Neutrophil (primary cell): ENCODE measurements at regions not wholly inside any gene's neighbourhood (a gene's known extent, or its start where the extent isn't known, plus 50 kb on each side); places are given as distances from the start of the nearest gene placed in this dataset.

Source experiments
- H3K27ac ChIP-seq: fragments of 200-600 bp; sonication (generic); 2 replicates; pipeline ENCODE4 v1.5.1; 2016; ENCODE audit warnings: mild to moderate bottlenecking, moderate library complexity
- H3K27me3 ChIP-seq: fragments of 200-600 bp; sonication (generic); 2 replicates; pipeline ENCODE4 v1.6.0; 2016; ENCODE audit warnings: mild to moderate bottlenecking
- H3K36me3 ChIP-seq: fragments of 200-600 bp; sonication (generic); 2 replicates; pipeline ENCODE4 v1.5.1; 2017
- H3K4me1 ChIP-seq, 2 experiments: fragments of 200-600 bp in 1 of 2; sonication (generic) in 1 of 2; 1 replicate in 1 of 2; 2 replicates in 1 of 2; pipeline versions ENCODE4 v1.5.1 to v1.6.1; 2013 to 2016; ENCODE audit warnings: low read depth in 1 of 2, low read length in 1 of 2, mild to moderate bottlenecking in 1 of 2, moderate library complexity in 1 of 2; ENCODE audit not compliant: control insufficient read depth in 1 of 2, insufficient read depth in 1 of 2
- H3K4me3 ChIP-seq, 2 experiments: fragments of 200-600 bp in 1 of 2; sonication (generic) in 1 of 2; 1 replicate in 1 of 2; 2 replicates in 1 of 2; pipeline ENCODE4 v1.5.1; 2013 to 2016; ENCODE audit warnings: low read depth in 1 of 2, low read length in 1 of 2, mild to moderate bottlenecking in 1 of 2, moderate library complexity in 1 of 2
- H3K9me3 ChIP-seq: fragments of 200-600 bp; sonication (generic); 2 replicates; pipeline ENCODE4 v1.5.1; 2016
- CTCF ChIP-seq: fragments of 200-600 bp; sonication (generic); IDR thresholded peaks from 2 replicates; pipeline ENCODE4 v1.5.1; 2016; ENCODE audit warnings: antibody characterized with exemption

DNA sequence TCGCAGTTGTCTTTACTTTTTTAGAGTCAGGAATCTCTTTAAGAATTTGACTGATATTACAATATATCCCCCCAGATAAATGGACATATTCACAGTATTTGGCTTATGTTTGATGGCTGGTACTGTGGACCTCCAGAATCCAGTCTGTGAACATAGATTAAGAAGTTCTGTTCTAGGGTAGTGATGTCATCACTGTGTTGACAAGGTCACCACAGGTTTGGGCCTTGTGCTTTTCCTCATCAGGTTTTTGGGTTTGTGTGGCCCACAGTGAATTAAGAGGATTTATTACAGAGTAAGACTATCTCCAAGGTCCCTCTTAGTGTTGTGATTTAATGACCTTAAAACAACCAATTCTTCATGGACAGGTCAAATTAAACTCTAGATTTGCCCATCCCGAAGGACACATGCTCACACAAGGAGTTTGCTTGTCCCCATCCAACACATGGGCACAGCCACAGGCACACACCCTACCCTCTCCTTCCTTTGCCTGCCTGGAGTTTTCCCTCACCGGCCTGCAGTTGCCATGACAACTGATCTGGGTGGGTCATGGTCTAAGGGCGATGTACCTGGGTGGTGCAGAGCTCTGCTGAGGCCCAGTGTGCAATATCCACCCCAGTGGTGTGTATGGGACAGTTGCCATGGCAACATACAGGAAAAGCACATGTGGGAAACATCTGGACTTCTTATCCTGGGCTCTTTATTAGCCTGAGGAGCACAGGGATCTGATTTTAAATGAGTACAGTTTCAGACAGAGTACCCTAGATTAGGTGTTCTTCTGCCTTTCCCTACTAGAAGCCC is 98.6 kb downstream of the NAV1 start:
- Histone ChIP-seq H3K36me3 (no peaks in the 10 kb centered on the region), H3K4me1 (no peaks in the 10 kb centered on the region), H3K9me3 (no peaks in the 10 kb centered on the region), H3K27ac (no peak overlapping the region), H3K4me3 (no peak overlapping the region), H3K27me3 (no peaks in the 10 kb centered on the region)
- no peak for TF ChIP-seq CTCF

GRCh38 chr1:201639391-201639790 is 100.5 kb downstream of the NAV1 start:
- H3K27me3 ChIP-seq: no peaks in the 10 kb centered on the region
- H3K4me1 ChIP-seq: no peaks in the 10 kb centered on the region
- no peak overlapping the region for H3K27ac ChIP-seq
- H3K36me3 ChIP-seq: no peaks in the 10 kb centered on the region
- no peak for TF ChIP-seq CTCF
- no peaks in the 10 kb centered on the region for H3K9me3 ChIP-seq
- H3K4me3 ChIP-seq: no peak overlapping the region

- H3K4me3 ChIP-seq: no peak overlapping the region
- no peaks in the 10 kb centered on the region for H3K36me3 ChIP-seq
- H3K27ac ChIP-seq: no peak overlapping the region
- no peaks in the 10 kb centered on the region for H3K27me3 ChIP-seq
- no peaks in the 10 kb centered on the region for H3K9me3 ChIP-seq
- H3K4me1 ChIP-seq: no peaks in the 10 kb centered on the region
- no peak for TF ChIP-seq CTCF
Measured at GRCh38 chr1:201639826-201640225, 100.9 kb downstream of the NAV1 start.

DNA sequence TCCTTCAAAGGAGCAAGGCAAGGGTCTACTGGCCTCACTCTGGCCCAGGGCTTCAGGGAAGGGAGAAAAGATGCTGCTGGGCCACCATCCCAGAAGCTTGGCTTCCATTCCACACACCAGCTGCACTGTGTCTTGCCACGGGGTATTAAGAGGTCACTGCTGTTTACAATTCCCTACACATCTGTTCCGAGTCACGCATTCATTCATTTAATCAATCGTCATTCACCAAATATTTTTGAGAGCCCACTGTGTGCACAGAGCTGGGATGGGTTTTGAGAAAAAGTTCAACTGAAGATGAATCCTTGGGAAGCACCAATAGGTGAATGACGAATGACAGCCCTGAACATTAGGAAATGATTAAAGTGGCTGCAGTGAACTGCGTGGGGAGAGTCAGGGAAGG is 101.7 kb downstream of the NAV1 start:
- H3K9me3 ChIP-seq: no peaks in the 10 kb centered on the region
- H3K4me3 ChIP-seq: no peak overlapping the region
- no peaks in the 10 kb centered on the region for H3K4me1 ChIP-seq
- no peak for TF ChIP-seq CTCF
- H3K27me3 ChIP-seq: peaks cover under 1% of the 10 kb centered on the region
- H3K27ac ChIP-seq: no peak overlapping the region
- no peaks in the 10 kb centered on the region for H3K36me3 ChIP-seq

GRCh38 chr1:201641524-201642253 is 102.8 kb downstream of the NAV1 start:
- H3K27ac ChIP-seq: no peak overlapping the region
- H3K4me1 ChIP-seq: no peaks in the 10 kb centered on the region
- no peaks in the 10 kb centered on the region for H3K36me3 ChIP-seq
- no peaks in the 10 kb centered on the region for H3K9me3 ChIP-seq
- H3K4me3 ChIP-seq: no peak overlapping the region
- TF ChIP-seq CTCF: no peak
- H3K27me3 ChIP-seq: peaks cover 11% of the 10 kb centered on the region
